MG63 (cell line): ENCODE measurements at regions not wholly inside any gene's neighbourhood (a gene's known extent, or its start where the extent isn't known, plus 50 kb on each side); places are given as distances from the start of the nearest gene placed in this dataset.
"Not testable (repeated sequence)": the region's sequence is repeated elsewhere in the genome, so short reads cannot be mapped to it uniquely, and the experiment has no call there.

Source experiments
- DNase-seq: peaks from one replicate; pipeline ENCODE4 v3.0.0-alpha.2; 2020
- H3K27me3 ChIP-seq: fragments of 250-450 bp; sonication (Bioruptor Pico); 2 replicates; pipeline ENCODE4 v1.5.1; 2020; ENCODE audit warnings: mild to moderate bottlenecking, moderate library complexity
- H3K36me3 ChIP-seq: fragments of 250-450 bp; sonication (Bioruptor Pico); 2 replicates; pipeline ENCODE4 v1.5.1; 2020; ENCODE audit warnings: mild to moderate bottlenecking, moderate library complexity
- H3K4me3 ChIP-seq: fragments of 250-450 bp; sonication (Bioruptor Pico); 2 replicates; pipeline ENCODE4 v1.5.1; 2020; ENCODE audit warnings: mild to moderate bottlenecking, moderate library complexity
- H3K9me3 ChIP-seq: fragments of 250-450 bp; sonication (Bioruptor Pico); 2 replicates; pipeline ENCODE4 v1.5.1; 2020; ENCODE audit warnings: mild to moderate bottlenecking, moderate library complexity

- no peak for DNase-seq
- Histone ChIP-seq H3K9me3 (no peaks in the 10 kb centered on the region), H3K4me3 (no peak overlapping the region), H3K36me3 (no peaks in the 10 kb centered on the region), H3K27me3 (no peaks in the 10 kb centered on the region)
Measured at GRCh38 chr4:103499094-103499493, 220.7 kb downstream of the TACR3 start.

GRCh38 chr4:103498161-103499070 lies 221.4 kb downstream of the TACR3 start:
- H3K9me3 ChIP-seq, result no peaks in the 10 kb centered on the region
- no peaks in the 10 kb centered on the region for H3K36me3 ChIP-seq
- no peak overlapping the region for H3K4me3 ChIP-seq
- peak; percentile 9 for DNase-seq
- H3K27me3 ChIP-seq, result no peaks in the 10 kb centered on the region

GRCh38 chr4:103497692-103498091 lies 222.1 kb downstream of the TACR3 start:
- DNase-seq, result no peak
- H3K4me3 ChIP-seq, result no peak overlapping the region
- H3K27me3 ChIP-seq, result no peaks in the 10 kb centered on the region
- no peaks in the 10 kb centered on the region for H3K36me3 ChIP-seq
- H3K9me3 ChIP-seq, result no peaks in the 10 kb centered on the region

- DNase-seq, result no peak
- Histone ChIP-seq H3K36me3 (no peaks in the 10 kb centered on the region), H3K9me3 (no peaks in the 10 kb centered on the region), H3K27me3 (no peaks in the 10 kb centered on the region), H3K4me3 (no peak overlapping the region)
Measured at GRCh38 chr4:103496800-103497199, 223.0 kb downstream of the TACR3 start.

- no peak for DNase-seq
- H3K36me3 ChIP-seq, result no peaks in the 10 kb centered on the region
- no peaks in the 10 kb centered on the region for H3K27me3 ChIP-seq
- H3K9me3 ChIP-seq, result no peaks in the 10 kb centered on the region
- H3K4me3 ChIP-seq, result no peak overlapping the region
Measured at GRCh38 chr4:103493450-103494159, 226.2 kb downstream of the TACR3 start.

GRCh38 chr4:103485296-103485695 lies 234.5 kb downstream of the TACR3 start:
- not testable (repeated sequence) for H3K4me3 ChIP-seq, H3K9me3 ChIP-seq, H3K36me3 ChIP-seq, DNase-seq, H3K27me3 ChIP-seq

- DNase-seq, result no peak
- Histone ChIP-seq H3K27me3 (no peaks in the 10 kb centered on the region), H3K36me3 (no peaks in the 10 kb centered on the region), H3K9me3 (no peaks in the 10 kb centered on the region), H3K4me3 (no peak overlapping the region)
Measured at GRCh38 chr4:103484521-103484920, 235.3 kb downstream of the TACR3 start.

GRCh38 chr4:103482893-103483292 lies 236.9 kb downstream of the TACR3 start:
- Histone ChIP-seq H3K27me3 (no peaks in the 10 kb centered on the region), H3K9me3 (no peaks in the 10 kb centered on the region), H3K36me3 (no peaks in the 10 kb centered on the region), H3K4me3 (no peak overlapping the region)
- no peak for DNase-seq

- Histone ChIP-seq H3K36me3 (no peaks in the 10 kb centered on the region), H3K27me3 (no peaks in the 10 kb centered on the region)
- no peak for DNase-seq
Measured at GRCh38 chr4:103482471-103482870, 237.3 kb downstream of the TACR3 start.

GRCh38 chr4:103478734-103479133 lies 241.1 kb downstream of the TACR3 start:
- H3K36me3 ChIP-seq, result no peaks in the 10 kb centered on the region
- no peaks in the 10 kb centered on the region for H3K27me3 ChIP-seq
- H3K9me3 ChIP-seq, result no peaks in the 10 kb centered on the region
- no peak for DNase-seq
- no peak overlapping the region for H3K4me3 ChIP-seq

More at GRCh38 chr4:103482471-103482870, 237.3 kb downstream of the TACR3 start:
- H3K4me3 ChIP-seq, result no peak overlapping the region
- H3K9me3 ChIP-seq, result no peaks in the 10 kb centered on the region

GRCh38 chr4:103478210-103478609 lies 241.6 kb downstream of the TACR3 start:
- DNase-seq, result no peak
- no peak overlapping the region for H3K4me3 ChIP-seq
- no peaks in the 10 kb centered on the region for H3K9me3 ChIP-seq
- H3K36me3 ChIP-seq, result no peaks in the 10 kb centered on the region
- H3K27me3 ChIP-seq, result no peaks in the 10 kb centered on the region

GRCh38 chr4:103457566-103457965 lies 259.4 kb upstream of the CENPE start:
- no peaks in the 10 kb centered on the region for H3K9me3 ChIP-seq
- no peak overlapping the region for H3K4me3 ChIP-seq
- H3K36me3 ChIP-seq, result no peaks in the 10 kb centered on the region
- no peak for DNase-seq
- no peaks in the 10 kb centered on the region for H3K27me3 ChIP-seq

- Histone ChIP-seq H3K4me3 (no peak overlapping the region), H3K27me3 (no peaks in the 10 kb centered on the region), H3K36me3 (no peaks in the 10 kb centered on the region), H3K9me3 (no peaks in the 10 kb centered on the region)
- no peak for DNase-seq
Measured at GRCh38 chr4:103451341-103451740, 253.2 kb upstream of the CENPE start.

GRCh38 chr4:103450693-103451092 lies 252.6 kb upstream of the CENPE start:
- no peaks in the 10 kb centered on the region for H3K27me3 ChIP-seq
- H3K4me3 ChIP-seq, result no peak overlapping the region
- no peaks in the 10 kb centered on the region for H3K36me3 ChIP-seq
- DNase-seq, result no peak
- H3K9me3 ChIP-seq, result no peaks in the 10 kb centered on the region

GRCh38 chr4:103449296-103450023 lies 251.3 kb upstream of the CENPE start:
- no peak overlapping the region for H3K4me3 ChIP-seq

GRCh38 chr4:103445377-103445776 lies 247.2 kb upstream of the CENPE start:
- H3K4me3 ChIP-seq, result no peak overlapping the region
- H3K9me3 ChIP-seq, result no peaks in the 10 kb centered on the region
- no peaks in the 10 kb centered on the region for H3K27me3 ChIP-seq
- DNase-seq, result no peak
- no peaks in the 10 kb centered on the region for H3K36me3 ChIP-seq

More at GRCh38 chr4:103449296-103450023, 251.3 kb upstream of the CENPE start:
- H3K9me3 ChIP-seq, result no peaks in the 10 kb centered on the region
- H3K27me3 ChIP-seq, result no peaks in the 10 kb centered on the region
- no peaks in the 10 kb centered on the region for H3K36me3 ChIP-seq
- DNase-seq, result no peak

GRCh38 chr4:103443324-103443723 lies 245.2 kb upstream of the CENPE start:
- H3K36me3 ChIP-seq, result no peaks in the 10 kb centered on the region
- H3K9me3 ChIP-seq, result no peaks in the 10 kb centered on the region
- H3K4me3 ChIP-seq, result no peak overlapping the region
- no peaks in the 10 kb centered on the region for H3K27me3 ChIP-seq
- no peak for DNase-seq
